ENCODE measurements at regions not wholly inside any gene's neighbourhood (a gene's known extent, or its start where the extent isn't known, plus 50 kb on each side); places are given as distances from the start of the nearest gene placed in this dataset.
"Not testable (repeated sequence)": the region's sequence is repeated elsewhere in the genome, so short reads cannot be mapped to it uniquely, and the experiment has no call there.

DNA sequence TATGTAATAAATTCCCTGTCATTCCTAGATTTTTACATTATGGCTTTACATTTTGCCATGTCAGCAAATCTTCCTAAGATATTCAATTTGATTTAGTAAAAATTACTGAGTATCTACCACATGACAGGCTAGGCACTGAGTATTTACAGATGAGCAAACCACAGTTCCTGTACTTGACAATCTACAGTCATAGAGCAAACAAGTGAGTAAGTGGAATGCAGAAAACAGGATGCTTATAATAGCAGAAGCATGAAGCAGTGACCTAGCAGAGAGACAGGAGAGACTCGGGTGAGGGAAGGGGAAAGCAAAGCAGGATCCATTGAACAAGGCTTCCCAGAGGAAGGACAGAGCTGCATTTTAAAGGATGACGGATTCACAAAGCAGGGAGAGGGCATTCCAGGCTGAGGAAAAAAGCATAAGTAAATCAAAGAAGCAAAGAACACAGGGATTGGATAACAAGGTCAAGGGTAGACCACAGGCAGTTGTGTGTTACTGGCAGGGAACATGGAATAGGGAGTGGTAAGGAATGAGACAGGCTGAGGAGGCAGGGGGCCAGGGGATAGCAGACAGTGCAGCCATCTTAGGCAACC, 124.7 kb upstream of the C1QTNF7 start:
- DNase-seq (ENCODE audit: insufficient read length, low spot score): no peak
- FAIRE-seq: no peak
- TF ChIP-seq POLR2A (IDR thresholded peaks at IDR 0.05; ENCODE audit: low read depth, low read length): no peak

DNA sequence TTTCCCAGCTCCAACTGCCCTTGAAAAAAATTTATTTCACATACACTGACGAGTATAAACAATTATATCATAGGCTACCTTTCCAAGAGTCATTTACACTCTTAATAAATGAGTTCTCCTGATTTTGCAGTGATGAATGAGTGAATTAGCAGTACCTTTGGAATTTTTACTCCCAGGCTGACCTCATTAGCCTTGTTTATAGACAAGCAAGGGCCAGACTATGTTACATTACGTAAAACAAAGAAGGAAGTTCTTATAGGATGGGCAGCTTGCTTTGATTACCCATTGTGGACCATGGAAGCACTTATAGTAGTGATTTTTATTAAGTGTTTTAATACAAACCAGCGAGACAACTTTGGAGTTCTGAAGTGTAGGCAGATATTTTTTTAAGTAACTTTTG, 112.9 kb upstream of the C1QTNF7 start:
- FAIRE-seq (no peak), DNase-seq (ENCODE audit: insufficient read length, low spot score) (no peak)
- TF ChIP-seq POLR2A (IDR thresholded peaks at IDR 0.05; ENCODE audit: low read depth, low read length): no peak

GRCh38 chr4:15317246-15317645, 110.6 kb upstream of the C1QTNF7 start:
- no peak for DNase-seq (ENCODE audit: insufficient read length, low spot score)
- TF ChIP-seq POLR2A (IDR thresholded peaks at IDR 0.05; ENCODE audit: low read depth, low read length): no peak
- no peak for FAIRE-seq

- FAIRE-seq (no peak), DNase-seq (ENCODE audit: insufficient read length, low spot score) (no peak)
- TF ChIP-seq POLR2A (IDR thresholded peaks at IDR 0.05; ENCODE audit: low read depth, low read length): no peak
Measured at GRCh38 chr4:15318621-15319348, 109.0 kb upstream of the C1QTNF7 start.

DNA sequence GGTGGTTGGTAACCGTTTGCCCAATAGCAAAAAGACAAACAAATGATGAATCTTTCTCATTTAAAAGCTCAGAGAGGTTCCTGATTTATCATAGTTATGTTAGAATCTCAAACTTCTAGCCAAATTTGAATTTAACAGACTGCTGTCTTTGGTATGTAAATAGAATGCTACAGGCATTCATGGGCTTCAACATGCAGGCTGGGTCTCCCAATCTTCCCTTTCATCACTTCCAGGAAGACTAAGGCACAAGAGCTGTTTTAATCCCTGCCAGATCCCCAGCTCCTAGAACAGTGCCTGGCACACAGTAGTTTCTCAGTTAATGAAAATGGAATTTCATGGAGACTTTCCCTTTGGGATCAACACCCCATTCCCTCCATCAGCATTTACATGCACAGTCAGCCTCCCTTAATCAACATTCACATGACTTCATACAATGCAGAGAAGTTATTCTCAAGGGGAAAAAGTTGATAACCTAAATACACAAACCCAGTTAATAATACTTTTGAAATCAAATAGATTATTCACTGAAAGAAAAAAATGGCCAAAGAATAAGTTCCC, 107.6 kb upstream of the C1QTNF7 start:
- DNase-seq (ENCODE audit: insufficient read length, low spot score) (no peak), FAIRE-seq (no peak)
- no peak for TF ChIP-seq POLR2A (IDR thresholded peaks at IDR 0.05; ENCODE audit: low read depth, low read length)

DNA sequence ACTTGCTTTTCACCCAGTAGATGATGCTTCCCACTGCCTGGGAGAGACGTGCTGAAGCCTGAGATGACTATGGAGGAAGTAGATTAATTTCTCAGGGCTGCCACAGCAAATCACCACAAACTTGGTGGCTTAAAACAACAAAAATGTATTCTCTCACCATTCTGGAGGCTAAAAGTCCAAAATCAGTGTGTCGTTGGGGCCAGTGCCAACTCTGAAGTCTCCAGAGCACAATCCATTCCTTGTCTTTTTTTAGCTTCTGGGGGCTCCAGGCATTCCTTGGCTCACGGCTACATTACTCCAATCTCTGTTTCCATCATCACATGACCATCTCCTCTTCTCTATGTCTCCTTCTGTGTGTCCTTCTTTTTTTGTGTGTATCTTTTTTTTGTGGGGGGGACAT, 105.8 kb upstream of the C1QTNF7 start:
- DNase-seq (ENCODE audit: insufficient read length, low spot score) (no peak), FAIRE-seq (no peak)
- no peak for TF ChIP-seq POLR2A (IDR thresholded peaks at IDR 0.05; ENCODE audit: low read depth, low read length)

- TF ChIP-seq POLR2A (IDR thresholded peaks at IDR 0.05; ENCODE audit: low read depth, low read length): no peak
- DNase-seq (ENCODE audit: insufficient read length, low spot score): no peak
- no peak for FAIRE-seq
Measured at GRCh38 chr4:15325987-15326386, 101.8 kb upstream of the C1QTNF7 start.

GRCh38 chr4:15327311-15328298, 100.2 kb upstream of the C1QTNF7 start:
- TF ChIP-seq POLR2A (IDR thresholded peaks at IDR 0.05; ENCODE audit: low read depth, low read length): no peak
- no peak for DNase-seq (ENCODE audit: insufficient read length, low spot score)
- FAIRE-seq: no peak

DNA sequence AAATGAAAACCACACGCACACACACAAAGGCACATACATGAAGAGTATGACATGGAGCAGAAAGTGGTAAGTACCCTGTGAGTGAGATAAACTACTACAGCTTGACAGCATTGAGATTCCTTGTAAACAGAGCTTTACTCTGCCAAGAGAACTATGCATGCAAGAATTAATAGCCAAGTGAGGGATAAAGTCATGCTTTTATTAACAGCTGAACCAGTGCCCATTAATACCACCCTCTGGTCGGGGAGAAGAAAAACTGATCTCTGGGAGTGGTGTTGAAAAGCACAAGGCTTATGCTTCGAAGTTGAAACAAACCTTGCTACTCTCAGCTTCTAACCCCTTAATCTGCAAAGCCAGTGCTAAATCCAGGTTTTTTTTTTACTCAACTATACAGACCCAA, 95.9 kb upstream of the C1QTNF7 start:
- no peak for TF ChIP-seq POLR2A (IDR thresholded peaks at IDR 0.05; ENCODE audit: low read depth, low read length)

DNA sequence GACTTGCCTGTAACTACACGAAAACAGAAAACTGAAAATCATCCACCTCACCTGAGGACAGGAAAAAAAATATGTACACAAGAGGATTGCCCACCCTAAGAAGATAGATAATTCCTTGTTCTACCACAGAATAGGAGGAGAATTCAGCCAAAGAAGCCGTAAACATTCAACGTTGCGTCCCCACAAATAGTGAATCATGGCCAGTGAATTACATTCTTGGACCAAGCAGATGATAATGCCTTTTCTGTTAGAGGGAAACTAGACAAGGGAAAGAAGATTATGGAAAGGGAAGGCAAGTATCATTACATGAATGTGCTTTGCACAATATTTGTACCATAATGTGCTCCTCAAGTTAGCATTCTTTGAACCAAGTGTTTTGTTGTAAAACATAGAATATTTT, 95.5 kb upstream of the C1QTNF7 start:
- FAIRE-seq (no peak), DNase-seq (ENCODE audit: insufficient read length, low spot score) (no peak)
- TF ChIP-seq POLR2A (IDR thresholded peaks at IDR 0.05; ENCODE audit: low read depth, low read length): no peak

More for the DNA sequence above, 95.9 kb upstream of the C1QTNF7 start:
- DNase-seq (ENCODE audit: insufficient read length, low spot score) (no peak), FAIRE-seq (no peak)

DNA sequence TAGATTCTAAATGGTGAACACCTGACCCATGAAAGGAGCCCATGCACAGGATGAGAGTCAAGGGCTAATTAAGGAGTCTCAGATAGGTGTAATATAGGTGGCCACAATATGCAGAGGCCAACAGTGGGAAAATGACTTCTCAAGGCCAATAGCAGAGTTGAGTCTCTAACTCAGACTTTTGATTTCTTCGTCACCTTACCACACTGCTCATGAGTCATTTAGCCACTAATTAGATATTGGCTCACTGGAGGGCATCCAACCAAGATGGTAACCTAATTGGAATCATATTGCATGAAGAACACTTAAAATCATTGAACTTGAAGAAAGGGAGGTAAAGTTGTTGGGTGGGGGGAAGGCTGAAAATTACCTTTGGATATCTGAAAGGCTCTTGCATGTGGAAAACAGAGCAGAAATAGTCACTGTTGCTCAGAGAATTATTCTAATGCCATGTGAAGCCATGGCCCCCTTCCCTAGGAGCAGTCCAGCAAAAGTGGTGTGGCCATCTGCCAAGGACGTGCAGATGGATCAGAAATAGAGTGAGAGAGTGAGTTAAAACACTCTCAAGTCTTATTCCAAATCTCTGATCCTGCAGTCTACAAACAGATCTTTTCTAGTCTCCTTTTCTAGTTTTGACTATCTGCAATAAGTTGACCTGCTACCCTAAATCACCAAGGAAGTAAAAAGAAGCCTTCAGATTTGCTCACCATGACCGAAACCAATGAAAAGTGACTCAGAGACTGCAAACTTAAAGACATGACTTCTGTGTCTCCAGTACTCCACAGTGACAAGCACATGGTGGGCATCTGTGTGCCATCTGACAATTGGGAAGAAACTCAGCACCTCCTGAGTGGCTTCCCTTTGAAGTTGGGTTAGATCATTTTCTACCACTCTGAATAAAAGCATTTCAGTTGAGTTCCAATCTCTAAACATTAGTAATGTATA, 93.9 kb upstream of the C1QTNF7 start:
- TF ChIP-seq POLR2A (IDR thresholded peaks at IDR 0.05; ENCODE audit: low read depth, low read length): no peak
- DNase-seq (ENCODE audit: insufficient read length, low spot score): no peak
- FAIRE-seq: no peak

GRCh38 chr4:15336410-15337167, 91.2 kb upstream of the C1QTNF7 start:
- no peak for FAIRE-seq
- TF ChIP-seq POLR2A (IDR thresholded peaks at IDR 0.05; ENCODE audit: low read depth, low read length): no peak
- peak; percentile 11 for DNase-seq (ENCODE audit: insufficient read length, low spot score)

- DNase-seq (ENCODE audit: insufficient read length, low spot score): not testable (repeated sequence)
Measured at GRCh38 chr4:15337168-15337657, 90.6 kb upstream of the C1QTNF7 start.

More at GRCh38 chr4:15337168-15337657, 90.6 kb upstream of the C1QTNF7 start:
- not testable (repeated sequence) for FAIRE-seq
